Fibroblast of lung (primary cell): ENCODE measurements at regions not wholly inside any gene's neighbourhood (a gene's known extent, or its start where the extent isn't known, plus 50 kb on each side); places are given as distances from the start of the nearest gene placed in this dataset.

ENCODE experiments used
- CTCF ChIP-seq, 2 donors: IDR thresholded peaks in 1 of 2; conservative IDR thresholded peaks in 1 of 2; 1 replicate in 1 of 2; 2 replicates in 1 of 2; pipeline ENCODE4 v1.5.1; 2011 to 2012; ENCODE audit warnings: low read length in 2 of 2, control low read depth in 1 of 2, inconsistent platforms in 1 of 2, low read depth in 1 of 2, mild to moderate bottlenecking in 1 of 2
- EZH2 ChIP-seq: IDR thresholded peaks from 2 replicates; pipeline ENCODE4 v1.5.1; 2012; ENCODE audit warnings: low read length, control low read depth, mild to moderate bottlenecking; ENCODE audit errors: missing control alignments

GRCh38 chr1:4029376-4029775, 129.3 kb upstream of the C1orf174 start:
- TF ChIP-seq CTCF (conservative IDR thresholded peaks at IDR 0.05 in 1 of 2, IDR thresholded peaks at IDR 0.05 in 1 of 2; ENCODE audit: low read depth in 1 of 2, low read length in 2 of 2) (no peak), EZH2 (no peak)
